ENCODE measurements at regions not wholly inside any gene's neighbourhood (a gene's known extent, or its start where the extent isn't known, plus 50 kb on each side); places are given as distances from the start of the nearest gene placed in this dataset.

DNA sequence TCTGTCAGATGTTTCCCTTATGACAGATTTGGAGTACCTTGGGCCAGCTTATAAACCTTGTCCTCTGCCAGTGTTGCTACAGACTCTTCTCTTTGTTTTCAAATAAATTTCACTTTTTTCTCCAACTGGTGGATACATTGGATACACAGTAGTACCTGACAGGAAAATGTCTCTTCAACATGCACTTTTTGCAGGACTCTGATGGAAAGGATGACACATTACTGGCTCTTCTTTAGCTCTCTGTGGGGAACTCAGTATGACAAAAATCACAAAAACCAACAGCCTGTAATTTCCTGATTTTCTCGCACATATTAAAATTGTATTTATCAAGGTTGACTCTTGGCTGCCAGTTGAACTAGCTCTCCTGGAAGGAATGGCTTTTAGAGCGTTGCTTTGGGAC lies 61.3 kb upstream of the GIMD1 start:
- TF ChIP-seq, protein P1, sequence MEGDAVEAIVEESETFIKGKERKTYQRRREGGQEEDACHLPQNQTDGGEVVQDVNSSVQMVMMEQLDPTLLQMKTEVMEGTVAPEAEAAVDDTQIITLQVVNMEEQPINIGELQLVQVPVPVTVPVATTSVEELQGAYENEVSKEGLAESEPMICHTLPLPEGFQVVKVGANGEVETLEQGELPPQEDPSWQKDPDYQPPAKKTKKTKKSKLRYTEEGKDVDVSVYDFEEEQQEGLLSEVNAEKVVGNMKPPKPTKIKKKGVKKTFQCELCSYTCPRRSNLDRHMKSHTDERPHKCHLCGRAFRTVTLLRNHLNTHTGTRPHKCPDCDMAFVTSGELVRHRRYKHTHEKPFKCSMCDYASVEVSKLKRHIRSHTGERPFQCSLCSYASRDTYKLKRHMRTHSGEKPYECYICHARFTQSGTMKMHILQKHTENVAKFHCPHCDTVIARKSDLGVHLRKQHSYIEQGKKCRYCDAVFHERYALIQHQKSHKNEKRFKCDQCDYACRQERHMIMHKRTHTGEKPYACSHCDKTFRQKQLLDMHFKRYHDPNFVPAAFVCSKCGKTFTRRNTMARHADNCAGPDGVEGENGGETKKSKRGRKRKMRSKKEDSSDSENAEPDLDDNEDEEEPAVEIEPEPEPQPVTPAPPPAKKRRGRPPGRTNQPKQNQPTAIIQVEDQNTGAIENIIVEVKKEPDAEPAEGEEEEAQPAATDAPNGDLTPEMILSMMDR (conservative IDR thresholded peaks at IDR 0.05; ENCODE audit: low read depth, low read length): no peak
- TF ChIP-seq EZH2 (IDR thresholded peaks at IDR 0.05; ENCODE audit: borderline replicate concordance, low read depth, low read length, poor library complexity, severe bottlenecking): no peak
